ENCODE measurements at regions not wholly inside any gene's neighbourhood (a gene's known extent, or its start where the extent isn't known, plus 50 kb on each side); places are given as distances from the start of the nearest gene placed in this dataset.

- Histone ChIP-seq H3K4me1 (ENCODE audit: insufficient read depth, low read length) (peaks cover 14% of the 10 kb centered on the region), H3K9me3 (ENCODE audit: low read depth, low read length) (no peaks in the 10 kb centered on the region), H4K20me1 (ENCODE audit: insufficient read depth, low read length) (peaks cover 29% of the 10 kb centered on the region), H2AFZ (ENCODE audit: low read length) (no peak overlapping the region), H3K27ac (ENCODE audit: low read depth, low read length) (no peak overlapping the region), H3K27me3 (ENCODE audit: insufficient read depth, low read length) (no peaks in the 10 kb centered on the region), H3K4me2 (ENCODE audit: insufficient read depth, low read length) (no peak overlapping the region), H3K4me3 (ENCODE audit: insufficient read depth, low read length) (no peak overlapping the region), H3K36me3 (ENCODE audit: insufficient read depth, low read length) (peaks cover 4% of the 10 kb centered on the region), H3K79me2 (ENCODE audit: insufficient read depth, low read length) (peaks cover 56% of the 10 kb centered on the region)
- no peak for TF ChIP-seq CTCF (IDR thresholded peaks at IDR 0.05; ENCODE audit: extremely low read depth, low read depth, low read length)
- DNase-seq (ENCODE audit: insufficient read length, low spot score, missing footprints): peak; percentile 41
These were observed 209.4 kb downstream of the GLI2 start for GRCh38 chr2:120945091-120945490.

- peaks cover 37% of the 10 kb centered on the region for H4K20me1 ChIP-seq (ENCODE audit: insufficient read depth, low read length)
- peaks cover 4% of the 10 kb centered on the region for H3K36me3 ChIP-seq (ENCODE audit: insufficient read depth, low read length)
- peaks cover 9% of the 10 kb centered on the region for H3K4me1 ChIP-seq (ENCODE audit: insufficient read depth, low read length)
- TF ChIP-seq CTCF (IDR thresholded peaks at IDR 0.05; ENCODE audit: extremely low read depth, low read depth, low read length): no peak
- H3K4me2 ChIP-seq (ENCODE audit: insufficient read depth, low read length): no peak overlapping the region
- H3K4me3 ChIP-seq (ENCODE audit: insufficient read depth, low read length): no peak overlapping the region
- no peaks in the 10 kb centered on the region for H3K9me3 ChIP-seq (ENCODE audit: low read depth, low read length)
- peak; percentile 36 for DNase-seq (ENCODE audit: insufficient read length, low spot score, missing footprints)
- no peaks in the 10 kb centered on the region for H3K27me3 ChIP-seq (ENCODE audit: insufficient read depth, low read length)
- no peak overlapping the region for H2AFZ ChIP-seq (ENCODE audit: low read length)
- H3K27ac ChIP-seq (ENCODE audit: low read depth, low read length): no peak overlapping the region
- peaks cover 59% of the 10 kb centered on the region for H3K79me2 ChIP-seq (ENCODE audit: insufficient read depth, low read length)
These were observed 210.3 kb downstream of the GLI2 start for GRCh38 chr2:120945832-120946499.

GRCh38 chr2:120947327-120947726, 211.7 kb downstream of the GLI2 start:
- Histone ChIP-seq H3K79me2 (ENCODE audit: insufficient read depth, low read length) (peaks cover 53% of the 10 kb centered on the region), H3K27ac (ENCODE audit: low read depth, low read length) (no peak overlapping the region), H3K9me3 (ENCODE audit: low read depth, low read length) (no peaks in the 10 kb centered on the region), H3K4me3 (ENCODE audit: insufficient read depth, low read length) (no peak overlapping the region), H3K27me3 (ENCODE audit: insufficient read depth, low read length) (no peaks in the 10 kb centered on the region), H4K20me1 (ENCODE audit: insufficient read depth, low read length) (peaks cover 39% of the 10 kb centered on the region), H3K4me1 (ENCODE audit: insufficient read depth, low read length) (peaks cover 9% of the 10 kb centered on the region), H2AFZ (ENCODE audit: low read length) (no peak overlapping the region), H3K4me2 (ENCODE audit: insufficient read depth, low read length) (no peak overlapping the region), H3K36me3 (ENCODE audit: insufficient read depth, low read length) (peaks cover 7% of the 10 kb centered on the region)
- peak; percentile 55 for DNase-seq (ENCODE audit: insufficient read length, low spot score, missing footprints)
- no peak for TF ChIP-seq CTCF (IDR thresholded peaks at IDR 0.05; ENCODE audit: extremely low read depth, low read depth, low read length)

DNA sequence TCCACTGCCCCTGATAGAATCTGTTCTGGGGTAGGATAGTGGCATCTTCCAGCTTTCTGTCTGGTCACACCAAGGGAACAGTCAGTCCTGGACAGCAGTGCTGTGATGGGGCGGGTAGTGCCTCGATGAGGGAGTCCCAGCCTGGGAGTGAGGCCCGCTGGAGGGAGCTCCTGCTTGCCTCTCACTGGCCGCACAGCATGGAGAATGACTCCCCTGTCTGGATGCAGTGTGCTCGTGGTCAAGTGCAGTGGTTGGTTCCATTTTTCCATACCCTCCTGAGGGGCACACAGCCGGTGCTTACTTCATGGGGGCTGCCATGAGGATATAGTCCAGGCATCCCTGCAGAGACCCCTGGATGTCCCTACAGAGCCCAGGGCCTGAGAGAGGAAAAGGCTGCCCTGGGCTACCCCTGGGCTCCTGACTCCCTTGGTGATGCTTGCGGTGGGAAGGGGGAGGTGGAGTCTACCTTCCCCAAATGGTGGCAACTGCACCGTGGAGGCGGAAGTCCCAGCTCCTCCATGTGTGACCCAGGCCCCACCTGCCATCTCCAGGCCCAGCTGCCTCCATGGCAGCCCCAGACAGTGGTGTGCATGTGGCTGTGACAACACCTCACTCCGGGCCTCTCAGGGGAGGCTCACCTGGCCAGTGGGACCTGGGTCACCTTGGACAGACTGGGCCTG, 212.5 kb downstream of the GLI2 start:
- Histone ChIP-seq H3K4me3 (ENCODE audit: insufficient read depth, low read length) (no peak overlapping the region), H3K4me1 (ENCODE audit: insufficient read depth, low read length) (peaks cover 9% of the 10 kb centered on the region), H3K4me2 (ENCODE audit: insufficient read depth, low read length) (no peak overlapping the region), H3K36me3 (ENCODE audit: insufficient read depth, low read length) (peaks cover 12% of the 10 kb centered on the region), H2AFZ (ENCODE audit: low read length) (no peak overlapping the region), H3K27me3 (ENCODE audit: insufficient read depth, low read length) (no peaks in the 10 kb centered on the region), H4K20me1 (ENCODE audit: insufficient read depth, low read length) (peaks cover 39% of the 10 kb centered on the region), H3K9me3 (ENCODE audit: low read depth, low read length) (no peaks in the 10 kb centered on the region), H3K27ac (ENCODE audit: low read depth, low read length) (no peak overlapping the region), H3K79me2 (ENCODE audit: insufficient read depth, low read length) (peaks cover 48% of the 10 kb centered on the region)
- peak; percentile 69 for DNase-seq (ENCODE audit: insufficient read length, low spot score, missing footprints)
- TF ChIP-seq CTCF (IDR thresholded peaks at IDR 0.05; ENCODE audit: extremely low read depth, low read depth, low read length): no peak

All from osteoblast (primary cell).